ENCODE measurements at regions not wholly inside any gene's neighbourhood (a gene's known extent, or its start where the extent isn't known, plus 50 kb on each side); places are given as distances from the start of the nearest gene placed in this dataset.

DNA sequence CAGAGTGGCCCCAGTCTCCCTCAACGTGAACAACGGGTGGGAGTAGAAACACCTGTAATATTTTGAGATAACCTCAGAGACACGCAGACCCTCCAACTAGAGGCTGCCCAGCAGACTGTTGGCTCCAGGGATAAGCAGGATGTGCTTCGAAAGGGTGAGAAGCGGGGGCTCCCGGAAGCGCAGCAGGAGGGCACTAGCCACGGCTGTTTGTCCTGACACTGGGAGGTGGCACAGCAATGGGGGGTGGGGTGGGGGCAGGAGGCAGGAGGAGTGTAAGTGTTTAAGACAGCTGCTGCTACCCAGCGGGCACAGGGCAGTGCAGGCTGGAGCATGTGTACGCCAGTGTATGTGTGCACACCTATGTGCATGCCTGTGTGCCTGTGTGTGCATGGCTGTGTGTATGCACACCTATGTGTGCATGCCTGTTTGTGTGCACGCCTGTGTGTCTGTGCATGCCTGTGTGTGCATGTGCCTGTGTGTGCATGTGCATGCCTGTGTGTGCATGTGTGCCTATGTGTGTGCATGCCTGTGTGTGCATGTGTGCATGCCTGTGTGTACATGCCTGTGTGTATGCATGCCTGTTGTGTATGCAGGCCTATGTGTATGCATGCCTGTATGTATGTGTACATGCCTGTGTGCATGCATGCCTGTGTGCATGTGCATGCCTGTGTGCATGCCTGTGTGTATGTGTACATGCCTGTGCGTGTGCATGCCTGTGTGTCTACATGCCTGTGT is 154.7 kb downstream of the SHANK2 start (continued):
- TF ChIP-seq FOXA2 (IDR thresholded peaks at IDR 0.05): no peak

DNA sequence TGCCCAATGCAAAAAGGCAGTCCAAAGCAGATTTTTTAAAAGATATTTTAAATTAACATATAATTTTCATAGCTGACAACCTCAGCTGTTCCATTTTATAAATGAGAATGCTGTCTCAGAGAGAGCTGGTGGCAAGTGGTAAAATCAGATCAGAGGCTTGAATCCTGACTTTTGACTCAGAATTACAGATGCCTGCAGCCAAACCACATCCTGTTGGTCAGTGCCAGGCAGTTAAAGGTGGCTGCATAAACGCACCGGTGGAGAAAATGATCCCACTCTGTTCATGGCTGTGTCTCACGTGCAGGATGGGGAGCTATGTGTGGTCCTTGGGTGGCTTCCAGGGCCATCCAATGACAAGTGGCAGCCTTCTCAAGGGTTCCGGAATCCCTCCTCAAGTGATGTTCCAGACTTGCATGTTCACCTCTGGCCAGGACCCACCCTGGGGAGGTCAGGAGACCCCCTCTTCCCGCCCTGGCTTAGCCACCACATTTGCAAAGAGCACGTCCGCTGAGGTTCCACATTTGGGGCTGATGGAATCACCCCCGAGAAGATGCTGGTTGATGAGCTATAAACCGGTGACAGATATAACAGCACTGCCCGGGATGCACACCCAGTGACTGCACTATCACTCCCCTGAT is 155.5 kb downstream of the SHANK2 start:
- no peak overlapping the region for H3K9ac ChIP-seq (ENCODE audit: low read depth in 1 of 2, low read length in 2 of 2)
- no peak overlapping the region for H3K4me3 ChIP-seq (ENCODE audit: low read depth in 1 of 3, low read length in 3 of 3)
- no peak overlapping the region for H3K27ac ChIP-seq (ENCODE audit: low read depth in 1 of 2, low read length in 2 of 2)
- H3K36me3 ChIP-seq (ENCODE audit: control insufficient read depth in 4 of 4, insufficient read depth in 3 of 4, low read depth in 1 of 4, low read length in 3 of 4): peaks cover 6 to 44% (median 22%) of the 10 kb centered on the region in 4 donors
- H3K9me3 ChIP-seq (ENCODE audit: control insufficient read depth in 4 of 4, low read length in 3 of 4): no peaks in the 10 kb centered on the region
- WGBS: 87% methylated on average over 10 of the region's 10 CpGs
- H3K4me1 ChIP-seq (ENCODE audit: control insufficient read depth in 4 of 4, insufficient read depth in 4 of 4, low read length in 3 of 4): no peaks in the 10 kb centered on the region
- TF ChIP-seq, protein P1, sequence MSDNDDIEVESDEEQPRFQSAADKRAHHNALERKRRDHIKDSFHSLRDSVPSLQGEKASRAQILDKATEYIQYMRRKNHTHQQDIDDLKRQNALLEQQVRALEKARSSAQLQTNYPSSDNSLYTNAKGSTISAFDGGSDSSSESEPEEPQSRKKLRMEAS (IDR thresholded peaks at IDR 0.05): no peak
- TF ChIP-seq NR2F2 (IDR thresholded peaks at IDR 0.05) (no peak), TAF1 (conservative IDR thresholded peaks at IDR 0.05) (no peak), FOXA1 (IDR thresholded peaks at IDR 0.05) (no peak)
- TF ChIP-seq, protein P2, sequence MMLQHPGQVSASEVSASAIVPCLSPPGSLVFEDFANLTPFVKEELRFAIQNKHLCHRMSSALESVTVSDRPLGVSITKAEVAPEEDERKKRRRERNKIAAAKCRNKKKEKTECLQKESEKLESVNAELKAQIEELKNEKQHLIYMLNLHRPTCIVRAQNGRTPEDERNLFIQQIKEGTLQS (IDR thresholded peaks at IDR 0.05): no peak
- TF ChIP-seq, protein P3, sequence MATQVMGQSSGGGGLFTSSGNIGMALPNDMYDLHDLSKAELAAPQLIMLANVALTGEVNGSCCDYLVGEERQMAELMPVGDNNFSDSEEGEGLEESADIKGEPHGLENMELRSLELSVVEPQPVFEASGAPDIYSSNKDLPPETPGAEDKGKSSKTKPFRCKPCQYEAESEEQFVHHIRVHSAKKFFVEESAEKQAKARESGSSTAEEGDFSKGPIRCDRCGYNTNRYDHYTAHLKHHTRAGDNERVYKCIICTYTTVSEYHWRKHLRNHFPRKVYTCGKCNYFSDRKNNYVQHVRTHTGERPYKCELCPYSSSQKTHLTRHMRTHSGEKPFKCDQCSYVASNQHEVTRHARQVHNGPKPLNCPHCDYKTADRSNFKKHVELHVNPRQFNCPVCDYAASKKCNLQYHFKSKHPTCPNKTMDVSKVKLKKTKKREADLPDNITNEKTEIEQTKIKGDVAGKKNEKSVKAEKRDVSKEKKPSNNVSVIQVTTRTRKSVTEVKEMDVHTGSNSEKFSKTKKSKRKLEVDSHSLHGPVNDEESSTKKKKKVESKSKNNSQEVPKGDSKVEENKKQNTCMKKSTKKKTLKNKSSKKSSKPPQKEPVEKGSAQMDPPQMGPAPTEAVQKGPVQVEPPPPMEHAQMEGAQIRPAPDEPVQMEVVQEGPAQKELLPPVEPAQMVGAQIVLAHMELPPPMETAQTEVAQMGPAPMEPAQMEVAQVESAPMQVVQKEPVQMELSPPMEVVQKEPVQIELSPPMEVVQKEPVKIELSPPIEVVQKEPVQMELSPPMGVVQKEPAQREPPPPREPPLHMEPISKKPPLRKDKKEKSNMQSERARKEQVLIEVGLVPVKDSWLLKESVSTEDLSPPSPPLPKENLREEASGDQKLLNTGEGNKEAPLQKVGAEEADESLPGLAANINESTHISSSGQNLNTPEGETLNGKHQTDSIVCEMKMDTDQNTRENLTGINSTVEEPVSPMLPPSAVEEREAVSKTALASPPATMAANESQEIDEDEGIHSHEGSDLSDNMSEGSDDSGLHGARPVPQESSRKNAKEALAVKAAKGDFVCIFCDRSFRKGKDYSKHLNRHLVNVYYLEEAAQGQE (IDR thresholded peaks at IDR 0.05): no peak
- TF ChIP-seq, protein P4, sequence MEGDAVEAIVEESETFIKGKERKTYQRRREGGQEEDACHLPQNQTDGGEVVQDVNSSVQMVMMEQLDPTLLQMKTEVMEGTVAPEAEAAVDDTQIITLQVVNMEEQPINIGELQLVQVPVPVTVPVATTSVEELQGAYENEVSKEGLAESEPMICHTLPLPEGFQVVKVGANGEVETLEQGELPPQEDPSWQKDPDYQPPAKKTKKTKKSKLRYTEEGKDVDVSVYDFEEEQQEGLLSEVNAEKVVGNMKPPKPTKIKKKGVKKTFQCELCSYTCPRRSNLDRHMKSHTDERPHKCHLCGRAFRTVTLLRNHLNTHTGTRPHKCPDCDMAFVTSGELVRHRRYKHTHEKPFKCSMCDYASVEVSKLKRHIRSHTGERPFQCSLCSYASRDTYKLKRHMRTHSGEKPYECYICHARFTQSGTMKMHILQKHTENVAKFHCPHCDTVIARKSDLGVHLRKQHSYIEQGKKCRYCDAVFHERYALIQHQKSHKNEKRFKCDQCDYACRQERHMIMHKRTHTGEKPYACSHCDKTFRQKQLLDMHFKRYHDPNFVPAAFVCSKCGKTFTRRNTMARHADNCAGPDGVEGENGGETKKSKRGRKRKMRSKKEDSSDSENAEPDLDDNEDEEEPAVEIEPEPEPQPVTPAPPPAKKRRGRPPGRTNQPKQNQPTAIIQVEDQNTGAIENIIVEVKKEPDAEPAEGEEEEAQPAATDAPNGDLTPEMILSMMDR (IDR thresholded peaks at IDR 0.05; ENCODE audit: low read depth, low read length, missing input control): no peak
- no peak for DNase-seq (ENCODE audit: low spot score)
- H3K27me3 ChIP-seq (ENCODE audit: control insufficient read depth in 4 of 4, insufficient read depth in 4 of 4, low read length in 3 of 4): no peaks in the 10 kb centered on the region

DNA sequence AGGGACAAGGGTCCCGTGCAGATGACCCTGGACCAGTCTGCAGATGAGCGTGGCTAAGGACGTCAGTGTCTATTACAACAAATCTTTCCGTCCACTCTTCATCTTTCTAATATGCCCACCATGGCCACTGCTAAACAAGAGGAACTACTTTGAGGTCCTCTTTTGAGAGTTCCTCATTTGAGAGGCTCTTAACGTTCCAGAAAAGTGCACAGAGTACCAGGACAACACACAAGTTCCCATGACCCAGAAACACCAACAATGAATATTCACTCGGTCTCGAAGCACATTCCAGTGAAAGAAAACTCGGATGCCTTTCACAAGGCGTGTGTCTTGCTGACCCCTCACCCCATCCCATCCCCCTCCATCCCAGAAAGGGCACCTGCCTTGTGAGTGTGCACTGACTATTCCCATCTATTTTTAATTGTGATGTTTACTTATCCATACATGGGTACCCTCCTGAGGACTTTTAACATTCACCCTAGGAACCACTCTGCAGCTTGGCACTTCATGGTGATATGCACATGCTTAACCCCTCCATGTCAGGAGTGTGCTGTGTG is 157.0 kb downstream of the SHANK2 start:
- no peaks in the 10 kb centered on the region for H3K4me1 ChIP-seq (ENCODE audit: control insufficient read depth in 4 of 4, insufficient read depth in 4 of 4, low read length in 3 of 4)
- H3K9ac ChIP-seq (ENCODE audit: low read depth in 1 of 2, low read length in 2 of 2): no peak overlapping the region
- peaks cover 6 to 49% (median 29%) of the 10 kb centered on the region in 4 donors for H3K36me3 ChIP-seq (ENCODE audit: control insufficient read depth in 4 of 4, insufficient read depth in 3 of 4, low read depth in 1 of 4, low read length in 3 of 4)
- no peak overlapping the region for H3K27ac ChIP-seq (ENCODE audit: low read depth in 1 of 2, low read length in 2 of 2)
- 84% methylated on average over 9 of the region's 9 CpGs for WGBS
- no peaks in the 10 kb centered on the region for H3K9me3 ChIP-seq (ENCODE audit: control insufficient read depth in 4 of 4, low read length in 3 of 4)
- DNase-seq (ENCODE audit: low spot score): no peak
- no peak overlapping the region for H3K4me3 ChIP-seq (ENCODE audit: low read depth in 1 of 3, low read length in 3 of 3)
- no peaks in the 10 kb centered on the region for H3K27me3 ChIP-seq (ENCODE audit: control insufficient read depth in 4 of 4, insufficient read depth in 4 of 4, low read length in 3 of 4)
- TF ChIP-seq FOXA1 (IDR thresholded peaks at IDR 0.05) (no peak), GABPA (IDR thresholded peaks at IDR 0.05 in 1 of 2, conservative IDR thresholded peaks at IDR 0.05 in 1 of 2) (no peak), NR2F2 (IDR thresholded peaks at IDR 0.05) (no peak), JUND (IDR thresholded peaks at IDR 0.05) (no peak), FOXA2 (IDR thresholded peaks at IDR 0.05) (no peak), TAF1 (conservative IDR thresholded peaks at IDR 0.05) (no peak), RAD21 (IDR thresholded peaks at IDR 0.05) (no peak)
- TF ChIP-seq, protein P5, sequence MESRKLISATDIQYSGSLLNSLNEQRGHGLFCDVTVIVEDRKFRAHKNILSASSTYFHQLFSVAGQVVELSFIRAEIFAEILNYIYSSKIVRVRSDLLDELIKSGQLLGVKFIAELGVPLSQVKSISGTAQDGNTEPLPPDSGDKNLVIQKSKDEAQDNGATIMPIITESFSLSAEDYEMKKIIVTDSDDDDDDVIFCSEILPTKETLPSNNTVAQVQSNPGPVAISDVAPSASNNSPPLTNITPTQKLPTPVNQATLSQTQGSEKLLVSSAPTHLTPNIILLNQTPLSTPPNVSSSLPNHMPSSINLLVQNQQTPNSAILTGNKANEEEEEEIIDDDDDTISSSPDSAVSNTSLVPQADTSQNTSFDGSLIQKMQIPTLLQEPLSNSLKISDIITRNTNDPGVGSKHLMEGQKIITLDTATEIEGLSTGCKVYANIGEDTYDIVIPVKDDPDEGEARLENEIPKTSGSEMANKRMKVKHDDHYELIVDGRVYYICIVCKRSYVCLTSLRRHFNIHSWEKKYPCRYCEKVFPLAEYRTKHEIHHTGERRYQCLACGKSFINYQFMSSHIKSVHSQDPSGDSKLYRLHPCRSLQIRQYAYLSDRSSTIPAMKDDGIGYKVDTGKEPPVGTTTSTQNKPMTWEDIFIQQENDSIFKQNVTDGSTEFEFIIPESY (IDR thresholded peaks at IDR 0.05): no peak
- TF ChIP-seq, protein P3 (IDR thresholded peaks at IDR 0.05): no peak
- TF ChIP-seq, protein P4 (IDR thresholded peaks at IDR 0.05; ENCODE audit: low read depth, low read length, missing input control): no peak

Measured in liver (tissue), 8 donors.